Stimulated activated CD4-positive, alpha-beta T cell treated with anti-CD3 and anti-CD28 coated beads, Interleukin-12 subunit alpha, Interleukin-12 subunit beta, amount 100 ng/mL, for 24 hours (primary cell): ENCODE measurements at regions not wholly inside any gene's neighbourhood (a gene's known extent, or its start where the extent isn't known, plus 50 kb on each side); places are given as distances from the start of the nearest gene placed in this dataset.
"Not testable (repeated sequence)": the region's sequence is repeated elsewhere in the genome, so short reads cannot be mapped to it uniquely, and the experiment has no call there.

Experiments used
- DNase-seq, 2 experiments: peaks; one replicate each; pipeline ENCODE4 v3.0.0-alpha.2; 2020; ENCODE audit warnings: low read depth in 2 of 2

GRCh38 chr14:27236601-27237000 lies 638.8 kb upstream of the NOVA1 start:
- no peak for DNase-seq

DNA sequence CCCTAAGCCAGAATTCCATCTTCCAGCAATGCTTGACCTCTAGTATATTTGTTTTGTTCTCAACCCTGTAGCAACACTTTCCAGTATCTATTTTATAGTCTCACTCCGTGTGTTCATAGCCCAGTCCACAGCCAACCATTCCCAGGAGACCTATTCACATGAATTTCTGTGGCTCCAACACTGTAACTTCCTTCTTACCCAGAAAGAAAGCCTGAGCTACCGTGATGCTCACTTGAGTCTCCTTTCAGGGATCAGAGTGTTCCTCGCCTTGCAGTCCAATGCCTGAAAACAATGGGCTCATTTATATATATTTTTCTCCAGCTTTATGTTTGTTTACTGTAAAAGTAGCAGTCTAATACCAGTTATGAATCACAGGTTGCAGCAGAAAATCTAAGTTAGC lies 645.0 kb upstream of the NOVA1 start:
- no peak for DNase-seq

- no peak for DNase-seq
These were observed 645.5 kb upstream of the NOVA1 start for GRCh38 chr14:27243365-27243764.

- no peak for DNase-seq
These were observed 648.1 kb upstream of the NOVA1 start for GRCh38 chr14:27245947-27246346.

DNA sequence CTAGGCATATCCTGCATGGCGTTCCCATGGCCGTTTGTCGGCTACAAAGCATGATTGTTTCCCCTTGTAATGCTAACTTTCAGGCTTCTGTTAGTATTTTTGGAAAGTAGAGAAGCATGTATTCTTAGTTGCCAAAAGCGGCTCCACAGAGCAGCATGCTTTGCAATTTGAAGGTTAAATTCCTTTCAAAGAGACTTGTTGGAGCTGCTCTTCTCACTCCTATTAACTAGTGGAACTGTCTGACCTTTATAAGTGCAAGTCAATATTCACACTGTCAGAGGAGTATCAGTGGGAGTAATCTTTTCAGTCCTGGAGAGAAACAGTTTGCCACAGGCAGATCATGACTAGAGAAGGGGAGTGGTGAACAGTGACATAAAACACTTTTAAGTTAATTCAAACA lies 656.1 kb upstream of the NOVA1 start:
- no peak for DNase-seq

- no peak for DNase-seq
These were observed 659.0 kb upstream of the NOVA1 start for GRCh38 chr14:27256805-27257204.

GRCh38 chr14:27267876-27268275 lies 670.0 kb upstream of the NOVA1 start:
- DNase-seq, result no peak

- no peak for DNase-seq
These were observed 672.9 kb upstream of the NOVA1 start for GRCh38 chr14:27270716-27271115.

DNA sequence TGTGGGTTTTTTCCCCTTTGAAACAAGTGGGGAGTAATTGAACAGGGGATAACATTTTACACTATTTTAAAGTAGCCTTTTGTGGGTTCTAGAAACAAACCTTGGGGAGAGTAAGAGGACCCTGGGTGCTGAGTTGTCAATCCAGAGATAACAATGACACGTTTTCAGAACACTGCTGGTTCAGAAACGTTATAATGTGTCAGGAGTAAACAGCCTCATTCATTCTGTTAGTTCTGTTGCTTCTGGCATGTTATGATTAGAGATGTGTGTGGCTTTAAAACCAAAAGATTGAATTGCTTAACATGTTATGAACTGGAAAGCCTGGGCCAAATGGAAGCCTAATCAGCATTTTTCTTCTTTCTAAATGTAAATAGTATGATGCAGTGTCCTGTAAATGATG lies 680.5 kb upstream of the NOVA1 start:
- DNase-seq, result no peak

DNA sequence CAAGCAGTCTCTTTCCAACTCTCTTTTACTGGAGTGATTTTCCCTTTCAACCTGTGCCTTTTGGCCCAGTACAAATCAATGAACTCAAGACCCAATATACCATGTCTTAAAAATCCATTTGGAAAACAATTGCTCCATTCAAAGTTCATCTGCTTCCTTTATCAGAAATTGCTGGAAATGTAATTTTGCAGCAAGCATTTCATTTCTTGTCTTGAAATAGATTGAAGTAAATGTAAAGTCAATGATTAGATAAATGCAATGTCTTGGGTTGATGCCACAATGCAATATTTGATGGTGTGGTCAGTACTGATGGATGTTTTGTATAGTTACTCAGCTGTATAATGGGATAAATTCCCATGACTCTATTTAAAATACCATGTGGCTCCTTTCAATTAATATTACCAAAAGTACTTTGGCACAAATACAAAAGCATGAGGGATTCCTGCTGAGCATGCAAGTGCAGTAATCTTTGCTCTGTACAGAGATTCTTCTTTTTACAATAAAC lies 707.7 kb upstream of the NOVA1 start:
- DNase-seq, result no peak

DNA sequence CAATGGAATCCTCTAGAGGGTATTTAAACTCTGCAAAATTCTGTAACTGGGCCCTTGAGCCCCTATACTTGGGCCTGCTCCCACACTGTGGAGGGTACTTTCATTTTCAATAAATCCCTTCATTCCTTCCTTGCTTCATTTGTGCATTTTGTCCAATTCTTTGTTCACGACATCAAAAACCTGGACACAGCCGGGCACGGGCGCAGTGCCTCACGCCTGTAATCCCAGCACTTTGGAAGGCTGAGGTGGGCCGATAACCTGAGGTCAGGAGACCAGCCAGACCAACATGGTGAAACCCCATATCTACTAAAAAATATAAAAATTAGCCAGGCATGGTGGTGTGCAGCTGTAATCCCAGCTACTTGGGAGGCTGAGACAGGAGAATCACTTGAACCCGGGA lies 714.9 kb upstream of the NOVA1 start:
- not testable (repeated sequence) for DNase-seq

DNA sequence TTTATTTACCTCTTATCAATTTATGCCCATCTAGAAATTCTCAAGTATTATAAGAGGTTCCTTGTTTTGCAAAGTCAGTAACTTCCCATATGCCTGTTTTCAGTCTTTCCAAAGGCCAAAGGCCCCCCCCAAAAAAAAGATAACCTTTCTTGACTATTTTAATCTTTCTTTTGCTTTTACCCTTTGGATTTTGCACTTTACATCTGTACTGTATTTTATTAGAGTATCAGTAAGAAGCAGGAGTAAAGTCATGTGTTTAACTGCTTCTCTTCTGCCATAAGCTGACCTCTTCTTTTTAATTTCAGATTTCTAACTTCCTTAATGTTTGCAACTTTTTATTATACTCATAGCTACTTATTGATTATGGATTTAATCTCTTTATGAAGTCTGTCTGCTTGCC lies 716.4 kb upstream of the NOVA1 start:
- DNase-seq, result no peak

DNA sequence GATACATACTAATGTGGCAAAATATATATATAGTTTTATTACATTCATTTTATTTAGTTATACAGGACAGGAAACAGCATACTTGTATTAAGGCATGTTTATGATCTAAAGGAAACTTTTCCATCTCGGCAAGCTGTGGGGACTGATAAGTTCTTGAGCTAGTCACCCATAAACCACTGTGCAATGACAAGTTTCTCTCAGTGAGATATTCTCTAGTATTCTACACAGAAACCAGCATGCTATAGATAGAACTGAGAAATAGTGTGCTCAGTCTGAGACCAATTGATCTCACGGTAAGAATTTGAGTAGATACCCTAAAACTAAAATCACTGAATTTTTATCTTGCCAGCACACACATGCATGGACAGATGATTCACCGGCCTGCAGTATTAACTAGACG lies 717.6 kb upstream of the NOVA1 start:
- DNase-seq, result no peak

DNA sequence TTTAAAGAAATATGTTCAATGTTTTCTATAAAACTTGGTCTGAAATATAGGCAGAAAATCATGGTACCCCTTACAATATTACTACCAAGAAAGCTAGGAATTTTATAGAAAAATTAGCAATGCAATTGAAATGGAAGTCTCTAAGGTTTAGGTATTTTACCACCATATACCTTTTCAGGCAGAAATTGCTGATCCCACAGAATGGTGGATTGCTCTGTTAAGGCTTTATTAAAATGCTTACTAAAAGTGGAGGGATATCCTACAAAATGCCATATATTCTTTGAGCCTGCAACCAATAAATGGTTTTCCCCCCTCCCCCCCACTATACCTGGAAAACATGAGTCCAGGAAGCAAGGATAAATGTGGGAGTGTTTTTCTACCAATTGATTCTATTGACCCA lies 718.1 kb upstream of the NOVA1 start:
- DNase-seq, result no peak

- DNase-seq, result no peak
These were observed 721.1 kb upstream of the NOVA1 start for GRCh38 chr14:27318774-27319420.

DNA sequence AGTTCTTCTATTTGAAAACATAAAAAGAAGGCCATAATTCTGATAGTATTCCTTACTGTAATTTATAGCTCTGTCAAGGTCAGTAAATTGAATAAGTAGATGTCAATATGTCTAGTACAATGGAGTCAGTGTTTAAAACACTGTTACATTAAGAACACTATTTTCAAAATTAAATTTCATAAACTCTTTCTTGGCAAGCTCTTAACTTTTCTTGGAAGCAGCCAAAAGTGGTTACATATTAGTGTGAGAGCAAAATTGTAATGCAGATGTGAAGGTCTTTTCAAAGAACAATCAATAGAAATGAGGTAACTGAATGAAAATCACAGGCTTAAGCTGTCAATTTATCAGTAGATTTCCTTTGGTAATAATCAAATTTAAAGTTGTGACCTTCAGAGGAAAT lies 722.4 kb upstream of the NOVA1 start:
- no peak for DNase-seq

DNA sequence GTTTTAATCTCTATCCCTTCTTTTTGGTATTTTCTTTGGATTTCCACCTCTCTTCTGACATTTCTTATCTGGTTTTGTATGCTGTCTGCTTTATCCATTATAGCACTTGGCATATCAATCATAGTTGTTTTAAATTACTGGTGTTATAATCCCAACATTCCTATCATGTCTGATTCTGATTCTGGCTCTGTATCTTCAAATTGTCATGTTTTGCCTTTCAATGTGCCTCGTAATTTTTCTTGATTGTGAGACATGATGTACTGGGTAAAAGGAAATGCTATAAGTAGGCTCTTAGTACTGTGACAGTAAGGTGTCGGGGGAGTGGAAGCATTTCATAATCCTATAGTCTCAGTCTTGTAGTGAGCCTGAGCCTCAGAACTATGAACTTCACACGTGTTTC lies 729.3 kb upstream of the NOVA1 start:
- no peak for DNase-seq

DNA sequence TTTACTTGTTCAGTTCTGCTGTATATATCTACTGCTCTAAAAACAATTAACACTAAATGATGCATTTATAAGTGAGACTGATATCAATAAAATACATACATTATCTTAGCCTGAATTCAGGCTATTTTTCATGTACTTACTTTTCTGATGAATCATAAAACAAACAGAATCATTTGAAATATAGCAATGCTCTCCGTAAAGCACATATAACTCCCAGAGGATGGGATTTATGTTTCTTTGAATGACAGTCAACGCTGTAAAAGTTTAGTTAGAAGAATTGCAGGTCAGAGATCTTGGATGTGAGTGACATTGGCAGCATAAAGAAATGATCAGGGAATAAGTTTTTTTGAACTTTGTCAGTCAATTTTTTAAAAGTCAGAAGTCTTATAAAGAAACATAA lies 740.2 kb upstream of the NOVA1 start:
- DNase-seq, result no peak

DNA sequence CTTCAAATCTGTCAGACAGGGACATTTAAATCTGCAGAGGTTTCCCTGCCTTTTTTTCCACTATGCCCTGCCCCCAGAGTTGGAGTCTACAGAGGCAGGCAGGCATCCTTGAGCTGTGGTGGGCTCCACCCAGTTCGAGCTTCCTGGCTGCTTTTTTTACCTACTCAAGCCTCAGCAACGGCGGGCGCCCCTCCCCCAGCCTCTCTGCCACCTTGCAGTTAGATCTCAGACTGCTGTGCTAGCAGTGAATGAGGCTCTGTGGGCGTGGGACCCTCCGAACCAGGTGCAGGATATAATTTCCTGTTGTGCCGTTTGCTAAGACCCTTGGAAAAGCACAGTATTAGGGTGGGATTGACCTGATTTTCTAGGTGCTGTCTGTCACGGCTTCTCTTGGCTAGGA lies 765.2 kb upstream of the NOVA1 start:
- DNase-seq, result not testable (repeated sequence)

GRCh38 chr14:27366596-27366995 lies 768.8 kb upstream of the NOVA1 start:
- no peak for DNase-seq

DNA sequence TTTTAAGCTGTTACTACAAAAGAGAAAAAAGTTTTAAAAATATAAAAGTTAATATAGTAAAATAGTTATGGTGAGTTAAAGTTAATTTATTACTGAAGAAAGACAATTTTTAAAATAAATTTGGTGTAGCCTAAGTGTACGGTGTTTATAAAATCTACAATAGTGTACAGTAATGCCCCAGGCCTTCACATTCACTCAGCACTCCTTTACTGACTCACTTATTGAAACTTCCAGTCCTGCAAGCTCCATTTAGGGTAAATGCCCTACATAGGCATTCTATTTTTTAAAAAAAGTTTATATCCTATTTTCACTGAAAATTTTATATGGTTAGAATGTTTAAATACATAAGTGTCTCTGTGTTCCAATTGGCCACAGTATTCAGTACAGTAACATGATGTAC lies 769.5 kb upstream of the NOVA1 start:
- no peak for DNase-seq

DNA sequence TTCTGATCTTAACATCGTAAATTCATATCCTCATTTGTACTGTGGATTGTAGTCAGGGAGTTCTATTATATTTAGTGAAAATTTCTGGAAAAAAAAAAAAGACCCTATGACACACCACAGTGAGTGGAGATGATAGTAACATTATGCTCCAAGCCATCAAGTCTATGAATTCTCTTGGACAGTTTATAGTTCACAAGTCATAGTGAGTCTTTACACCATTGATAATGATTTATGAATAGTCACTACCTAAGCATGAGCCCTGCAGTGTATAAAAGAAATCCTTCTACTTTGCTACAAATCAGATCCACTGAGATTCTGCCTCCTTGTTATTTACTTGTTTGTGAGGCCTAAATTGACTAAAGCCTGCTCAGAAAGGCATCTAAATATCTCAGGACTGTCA lies 772.2 kb upstream of the NOVA1 start:
- no peak for DNase-seq

GRCh38 chr14:27370775-27371174 lies 772.9 kb upstream of the NOVA1 start:
- DNase-seq, result no peak

GRCh38 chr14:27371209-27371608 lies 773.4 kb upstream of the NOVA1 start:
- no peak for DNase-seq
